ENCODE measurements at regions not wholly inside any gene's neighbourhood (a gene's known extent, or its start where the extent isn't known, plus 50 kb on each side); places are given as distances from the start of the nearest gene placed in this dataset.

DNA sequence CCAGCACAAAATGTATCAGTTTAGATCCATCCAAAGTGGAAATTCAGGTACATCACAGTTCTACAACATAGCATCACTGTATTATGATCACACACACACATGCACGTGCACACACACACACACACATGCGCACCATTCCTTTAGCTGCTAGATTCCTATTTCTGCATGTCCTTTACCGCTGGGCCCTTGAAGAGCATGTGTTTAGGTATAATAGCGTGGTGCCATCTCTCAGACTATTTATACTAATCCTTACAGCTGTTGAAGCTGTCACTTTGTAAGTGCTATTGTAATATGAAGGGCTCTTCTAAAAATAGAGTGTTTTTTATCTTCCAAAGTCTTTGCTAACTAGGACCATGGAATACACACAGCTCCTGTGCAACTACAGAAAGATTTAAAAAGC is 308.8 kb upstream of the TRPC7 start:
- TF ChIP-seq, protein P1, sequence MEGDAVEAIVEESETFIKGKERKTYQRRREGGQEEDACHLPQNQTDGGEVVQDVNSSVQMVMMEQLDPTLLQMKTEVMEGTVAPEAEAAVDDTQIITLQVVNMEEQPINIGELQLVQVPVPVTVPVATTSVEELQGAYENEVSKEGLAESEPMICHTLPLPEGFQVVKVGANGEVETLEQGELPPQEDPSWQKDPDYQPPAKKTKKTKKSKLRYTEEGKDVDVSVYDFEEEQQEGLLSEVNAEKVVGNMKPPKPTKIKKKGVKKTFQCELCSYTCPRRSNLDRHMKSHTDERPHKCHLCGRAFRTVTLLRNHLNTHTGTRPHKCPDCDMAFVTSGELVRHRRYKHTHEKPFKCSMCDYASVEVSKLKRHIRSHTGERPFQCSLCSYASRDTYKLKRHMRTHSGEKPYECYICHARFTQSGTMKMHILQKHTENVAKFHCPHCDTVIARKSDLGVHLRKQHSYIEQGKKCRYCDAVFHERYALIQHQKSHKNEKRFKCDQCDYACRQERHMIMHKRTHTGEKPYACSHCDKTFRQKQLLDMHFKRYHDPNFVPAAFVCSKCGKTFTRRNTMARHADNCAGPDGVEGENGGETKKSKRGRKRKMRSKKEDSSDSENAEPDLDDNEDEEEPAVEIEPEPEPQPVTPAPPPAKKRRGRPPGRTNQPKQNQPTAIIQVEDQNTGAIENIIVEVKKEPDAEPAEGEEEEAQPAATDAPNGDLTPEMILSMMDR (IDR thresholded peaks at IDR 0.05) = no peak
- no peak for TF ChIP-seq POLR2A (IDR thresholded peaks at IDR 0.05)
